ENCODE measurements at regions not wholly inside any gene's neighbourhood (a gene's known extent, or its start where the extent isn't known, plus 50 kb on each side); places are given as distances from the start of the nearest gene placed in this dataset.

- Histone ChIP-seq H3K79me2 (ENCODE audit: control insufficient read depth, low read length) (no peaks in the 10 kb centered on the region), H3K9me3 (ENCODE audit: control insufficient read depth, insufficient read depth, low read length) (no peaks in the 10 kb centered on the region; the same call in 1 of the 2 replicates), H3K4me1 (ENCODE audit: control insufficient read depth, low read length) (no peaks in the 10 kb centered on the region), H3K4me3 (ENCODE audit: low read length) (no peak overlapping the region), H3K36me3 (ENCODE audit: control insufficient read depth, low read length) (no peaks in the 10 kb centered on the region), H3K4me2 (ENCODE audit: low read length) (no peak overlapping the region), H3F3A (ENCODE audit: control insufficient read depth, insufficient read depth) (no peaks in the 10 kb centered on the region), H3K9me2 (replicated peaks; ENCODE audit: control insufficient read depth, low read length) (no peaks in the 10 kb centered on the region), H3K27ac (ENCODE audit: low read depth, low read length) (no peak overlapping the region), H3K27me3 (ENCODE audit: control insufficient read depth, low read length) (no peaks in the 10 kb centered on the region), H4K20me1 (ENCODE audit: control insufficient read depth, insufficient read depth, low read depth, low read length) (no peaks in the 10 kb centered on the region)
- no peak for TF ChIP-seq EZH2phosphoT487 (IDR thresholded peaks at IDR 0.05; ENCODE audit: borderline replicate concordance, low read length)
- TF ChIP-seq CTCF (IDR thresholded peaks at IDR 0.05; ENCODE audit: low read depth, low read length, poor library complexity, severe bottlenecking) = no peak
These were observed 148.5 kb upstream of the ATXN1 start for GRCh38 chr6:16909658-16910360.

GRCh38 chr6:16907991-16908390 lies 146.7 kb upstream of the ATXN1 start:
- Histone ChIP-seq H3K4me1 (ENCODE audit: control insufficient read depth, low read length) (no peaks in the 10 kb centered on the region), H3K36me3 (ENCODE audit: control insufficient read depth, low read length) (no peaks in the 10 kb centered on the region), H3K9me2 (replicated peaks; ENCODE audit: control insufficient read depth, low read length) (no peaks in the 10 kb centered on the region), H3K27ac (ENCODE audit: low read depth, low read length) (no peak overlapping the region), H3K9me3 (ENCODE audit: control insufficient read depth, insufficient read depth, low read length) (no peaks in the 10 kb centered on the region), H3K4me2 (ENCODE audit: low read length) (no peak overlapping the region), H3K4me3 (ENCODE audit: low read length) (no peak overlapping the region), H3K27me3 (ENCODE audit: control insufficient read depth, low read length) (no peaks in the 10 kb centered on the region), H3F3A (ENCODE audit: control insufficient read depth, insufficient read depth) (no peaks in the 10 kb centered on the region), H3K79me2 (ENCODE audit: control insufficient read depth, low read length) (no peaks in the 10 kb centered on the region), H4K20me1 (ENCODE audit: control insufficient read depth, insufficient read depth, low read depth, low read length) (no peaks in the 10 kb centered on the region)
- TF ChIP-seq EZH2phosphoT487 (IDR thresholded peaks at IDR 0.05; ENCODE audit: borderline replicate concordance, low read length) (no peak), CTCF (IDR thresholded peaks at IDR 0.05; ENCODE audit: low read depth, low read length, poor library complexity, severe bottlenecking) (no peak)

GRCh38 chr6:16904957-16905356 lies 143.7 kb upstream of the ATXN1 start:
- H4K20me1 ChIP-seq (ENCODE audit: control insufficient read depth, insufficient read depth, low read depth, low read length) = no peaks in the 10 kb centered on the region
- H3K27ac ChIP-seq (ENCODE audit: low read depth, low read length) = no peak overlapping the region

More at GRCh38 chr6:16904957-16905356, 143.7 kb upstream of the ATXN1 start:
- no peak overlapping the region for H3K4me2 ChIP-seq (ENCODE audit: low read length)
- H3F3A ChIP-seq (ENCODE audit: control insufficient read depth, insufficient read depth) = no peaks in the 10 kb centered on the region
- H3K9me3 ChIP-seq (ENCODE audit: control insufficient read depth, insufficient read depth, low read length) = no peaks in the 10 kb centered on the region
- TF ChIP-seq EZH2phosphoT487 (IDR thresholded peaks at IDR 0.05; ENCODE audit: borderline replicate concordance, low read length) (no peak), CTCF (IDR thresholded peaks at IDR 0.05; ENCODE audit: low read depth, low read length, poor library complexity, severe bottlenecking) (no peak)
- no peaks in the 10 kb centered on the region for H3K4me1 ChIP-seq (ENCODE audit: control insufficient read depth, low read length)
- H3K27me3 ChIP-seq (ENCODE audit: control insufficient read depth, low read length) = no peaks in the 10 kb centered on the region
- no peaks in the 10 kb centered on the region for H3K79me2 ChIP-seq (ENCODE audit: control insufficient read depth, low read length)
- no peaks in the 10 kb centered on the region for H3K9me2 ChIP-seq (replicated peaks; ENCODE audit: control insufficient read depth, low read length)
- H3K36me3 ChIP-seq (ENCODE audit: control insufficient read depth, low read length) = no peaks in the 10 kb centered on the region
- H3K4me3 ChIP-seq (ENCODE audit: low read length) = no peak overlapping the region
